GM12891 (cell line): ENCODE measurements at regions not wholly inside any gene's neighbourhood (a gene's known extent, or its start where the extent isn't known, plus 50 kb on each side); places are given as distances from the start of the nearest gene placed in this dataset.

Experiments used
- POLR2A ChIP-seq: IDR thresholded peaks from 2 replicates; pipeline ENCODE4 v1.6.1; 2011; ENCODE audit warnings: low read depth, low read length, control low read depth
- POLR2AphosphoS5 ChIP-seq: IDR thresholded peaks from 2 replicates; pipeline ENCODE4 v1.6.1; 2011; ENCODE audit warnings: low read depth, low read length, control low read depth
- POU2F2 ChIP-seq: IDR thresholded peaks from 2 replicates; pipeline ENCODE4 v1.6.1; 2011; ENCODE audit warnings: low read depth, mild to moderate bottlenecking, control low read depth, low read length, moderate library complexity
- SPI1 ChIP-seq: IDR thresholded peaks from 2 replicates; pipeline ENCODE4 v1.6.1; 2011; ENCODE audit warnings: low read depth, low read length, control low read depth
- TAF1 ChIP-seq: IDR thresholded peaks from 2 replicates; pipeline ENCODE4 v1.6.1; 2011; ENCODE audit warnings: low read depth, low read length, control low read depth

DNA sequence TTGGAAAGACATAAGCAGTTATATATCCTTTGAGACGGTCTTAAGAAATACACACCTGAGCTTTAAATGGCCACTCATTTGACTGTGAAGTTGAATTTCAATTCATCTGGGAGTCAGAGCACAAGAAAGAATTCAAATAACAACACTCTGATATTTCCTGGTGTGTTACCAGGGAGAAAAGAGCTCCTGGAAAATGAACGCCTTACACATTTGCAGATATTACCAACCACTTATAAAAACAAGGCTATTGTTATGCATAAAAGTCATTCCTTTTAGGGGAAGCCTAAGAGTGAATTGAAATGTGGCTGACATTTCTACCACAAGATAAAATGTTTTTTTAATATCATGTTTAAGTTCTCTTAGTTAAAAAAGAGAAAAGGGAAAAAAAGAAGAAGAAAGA, 229.2 kb upstream of the PLEKHG7 start:
- TF ChIP-seq POLR2A (no peak), POLR2AphosphoS5 (no peak), POU2F2 (no peak), TAF1 (no peak), SPI1 (no peak)
